Stimulated activated CD4-positive, alpha-beta T cell treated with anti-CD3 and anti-CD28 coated beads, TNF-alpha, amount 100 ng/mL, for 24 hours (primary cell): ENCODE measurements at regions not wholly inside any gene's neighbourhood (a gene's known extent, or its start where the extent isn't known, plus 50 kb on each side); places are given as distances from the start of the nearest gene placed in this dataset.

Experiments used
- DNase-seq, 3 experiments: peaks; one replicate each; pipeline ENCODE4 v3.0.0-alpha.2; 2020; ENCODE audit warnings: low read depth in 3 of 3

DNA sequence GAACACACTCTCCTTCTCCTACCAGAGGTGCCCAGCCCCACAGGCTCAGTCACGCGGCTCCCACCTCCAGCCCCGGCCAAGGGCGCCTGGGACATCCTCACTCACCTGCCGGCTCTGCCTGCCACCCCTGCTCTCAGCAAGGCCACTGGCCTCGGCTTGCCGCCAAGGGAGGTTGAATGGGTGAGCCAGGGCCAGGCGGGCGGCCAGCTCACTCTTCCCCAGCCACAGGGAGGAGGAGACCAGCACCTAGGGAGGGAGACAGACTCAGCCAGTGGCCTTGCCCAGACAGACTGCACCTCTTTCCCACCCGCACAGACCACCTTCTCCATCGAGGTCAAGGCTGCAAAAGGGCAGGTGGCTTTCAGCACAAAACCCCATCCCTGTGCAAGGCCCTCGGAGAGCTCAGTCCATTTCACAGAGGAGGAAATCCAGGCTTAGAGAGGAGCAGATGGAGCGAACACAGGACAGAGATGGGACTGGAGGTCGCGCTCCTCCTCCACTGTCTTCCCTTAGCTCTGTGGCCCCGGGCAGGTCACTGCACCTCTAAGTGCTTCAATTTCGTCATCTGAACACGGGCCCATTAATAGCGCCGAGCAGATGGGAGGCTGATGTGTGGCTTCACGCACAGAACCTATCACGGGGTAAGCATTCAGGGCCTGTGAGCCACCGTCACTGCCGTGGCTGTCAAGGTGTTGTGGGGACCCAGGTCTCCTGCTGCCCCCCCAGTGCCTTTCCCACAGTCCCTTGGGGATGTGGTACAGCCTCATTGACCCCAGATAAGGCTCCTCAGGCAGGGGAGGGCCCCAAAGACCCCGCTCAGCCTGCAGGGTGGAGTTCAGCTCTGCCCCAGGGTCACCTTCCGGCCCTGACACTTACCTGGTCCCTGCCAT, 56.1 kb downstream of the RMI2 start:
- DNase-seq: no peak

DNA sequence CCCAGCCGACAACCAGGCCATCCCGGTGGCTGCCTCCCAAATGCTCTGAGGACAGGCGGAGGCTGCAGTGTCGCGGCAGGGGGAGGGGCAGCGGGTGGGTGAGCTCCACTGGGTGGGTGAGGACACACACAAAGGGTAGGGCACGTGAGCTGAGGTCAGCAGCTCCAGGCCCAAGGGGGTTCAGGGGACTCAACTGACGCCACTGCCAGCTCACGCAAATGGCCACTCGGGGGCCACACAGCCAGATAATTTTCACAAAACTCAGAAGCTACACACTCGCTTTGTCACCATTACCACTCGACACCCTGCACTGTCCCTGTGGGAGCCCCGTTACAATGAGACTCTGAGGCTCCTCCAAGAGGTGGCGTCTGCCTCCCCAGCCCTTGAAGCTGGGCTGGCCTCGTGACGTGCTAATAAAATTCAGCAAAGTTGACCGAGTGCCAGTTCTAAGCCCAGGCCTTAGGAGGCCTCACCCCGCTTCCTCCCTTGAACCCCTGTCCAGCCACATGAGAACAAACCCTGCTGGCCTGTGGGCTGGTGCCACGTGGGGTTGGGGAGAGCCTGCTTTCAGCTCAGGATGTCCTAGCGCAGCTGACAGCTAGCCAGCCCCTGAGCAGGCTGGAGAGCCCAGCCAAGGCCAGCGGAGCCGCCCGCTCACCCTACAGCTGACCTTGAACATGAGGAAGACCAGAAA, 56.9 kb downstream of the RMI2 start:
- DNase-seq: no peak

DNA sequence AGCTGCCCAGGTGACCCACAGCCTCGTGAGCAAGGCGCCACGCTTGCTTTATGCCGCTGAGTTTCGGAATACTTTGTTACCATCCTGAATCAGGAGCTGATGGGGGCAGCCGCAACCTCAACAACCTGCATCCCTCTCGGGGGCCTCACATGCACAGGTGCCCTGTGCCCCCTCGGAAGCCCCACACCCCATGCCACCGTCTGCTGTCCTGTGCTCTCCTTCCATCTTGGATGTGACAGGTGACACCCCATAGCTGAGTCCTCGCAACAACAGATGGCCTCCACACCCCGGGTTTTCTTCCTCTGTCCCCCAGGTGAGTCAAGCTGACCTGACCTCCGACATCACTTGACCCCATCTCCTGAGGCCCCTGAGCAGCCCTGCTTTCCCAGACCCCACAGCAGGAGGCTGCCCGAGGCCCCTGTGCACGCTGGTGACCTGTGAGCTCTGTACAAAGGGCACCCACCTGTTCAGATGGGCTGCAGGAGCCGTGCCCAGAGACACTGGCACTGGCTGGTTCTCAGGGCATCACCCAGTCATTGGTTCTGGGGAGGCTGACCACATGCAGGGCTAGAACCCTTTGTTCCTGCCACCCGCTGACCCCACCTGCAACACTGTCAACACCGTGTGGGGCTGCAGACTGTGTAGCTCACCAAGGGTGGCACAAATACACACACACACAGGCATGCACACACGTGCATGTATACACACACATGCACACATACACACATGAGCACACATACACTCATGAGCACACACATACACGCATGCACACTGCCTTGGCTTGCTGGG, 57.7 kb downstream of the RMI2 start:
- no peak for DNase-seq

DNA sequence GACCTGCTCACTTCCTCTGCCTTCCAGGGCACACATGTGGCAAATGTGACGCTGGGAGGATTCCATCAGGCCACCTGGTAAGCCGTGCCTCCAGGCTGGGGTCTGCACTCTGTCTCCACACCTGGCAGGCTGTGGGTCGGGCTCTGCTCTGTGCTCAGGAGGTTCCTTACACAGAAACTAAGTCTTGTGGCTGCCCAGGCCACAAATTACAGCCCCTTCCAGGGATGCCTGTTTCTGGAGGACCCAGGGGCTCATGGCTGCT, 58.2 kb downstream of the RMI2 start:
- DNase-seq: no peak

DNA sequence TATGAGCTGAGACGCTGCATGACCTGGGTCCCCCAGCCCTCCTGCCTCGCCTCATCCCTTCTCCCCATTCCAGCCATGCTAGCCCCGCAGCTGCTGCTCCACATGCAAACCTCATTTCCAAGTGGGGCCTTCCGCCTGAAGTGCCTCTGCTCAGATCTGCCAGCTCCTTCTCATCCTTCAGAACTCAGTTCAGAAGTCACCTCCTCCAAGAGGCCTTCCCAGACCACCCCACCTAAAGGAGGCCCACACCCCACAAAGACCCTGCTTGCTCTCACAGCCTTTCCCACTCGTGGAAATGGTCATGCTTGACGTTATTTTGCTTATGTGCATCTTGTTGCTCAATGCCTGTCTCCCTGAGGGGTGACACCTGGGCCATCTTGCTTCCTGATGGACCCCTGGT, 58.7 kb downstream of the RMI2 start:
- no peak for DNase-seq

DNA sequence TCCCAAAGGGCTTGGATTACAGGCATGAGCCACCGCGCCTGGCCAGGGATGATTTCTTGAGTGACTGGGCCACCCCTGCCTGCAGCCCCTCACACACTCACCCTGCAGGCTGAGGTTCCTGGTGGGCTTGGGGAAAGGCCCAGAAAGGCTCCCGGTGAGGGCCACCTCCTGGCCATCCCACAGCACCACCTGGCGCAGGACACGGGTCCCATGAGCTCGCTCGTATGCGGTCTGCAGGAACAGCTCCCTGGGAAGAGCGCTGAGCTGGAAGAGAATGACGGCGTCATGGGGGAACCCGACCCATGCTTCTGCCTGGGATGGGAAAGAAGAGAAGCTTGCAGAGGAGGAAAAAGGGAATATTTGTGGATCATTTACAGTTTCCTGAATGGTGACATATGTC, 59.3 kb downstream of the RMI2 start:
- no peak for DNase-seq

DNA sequence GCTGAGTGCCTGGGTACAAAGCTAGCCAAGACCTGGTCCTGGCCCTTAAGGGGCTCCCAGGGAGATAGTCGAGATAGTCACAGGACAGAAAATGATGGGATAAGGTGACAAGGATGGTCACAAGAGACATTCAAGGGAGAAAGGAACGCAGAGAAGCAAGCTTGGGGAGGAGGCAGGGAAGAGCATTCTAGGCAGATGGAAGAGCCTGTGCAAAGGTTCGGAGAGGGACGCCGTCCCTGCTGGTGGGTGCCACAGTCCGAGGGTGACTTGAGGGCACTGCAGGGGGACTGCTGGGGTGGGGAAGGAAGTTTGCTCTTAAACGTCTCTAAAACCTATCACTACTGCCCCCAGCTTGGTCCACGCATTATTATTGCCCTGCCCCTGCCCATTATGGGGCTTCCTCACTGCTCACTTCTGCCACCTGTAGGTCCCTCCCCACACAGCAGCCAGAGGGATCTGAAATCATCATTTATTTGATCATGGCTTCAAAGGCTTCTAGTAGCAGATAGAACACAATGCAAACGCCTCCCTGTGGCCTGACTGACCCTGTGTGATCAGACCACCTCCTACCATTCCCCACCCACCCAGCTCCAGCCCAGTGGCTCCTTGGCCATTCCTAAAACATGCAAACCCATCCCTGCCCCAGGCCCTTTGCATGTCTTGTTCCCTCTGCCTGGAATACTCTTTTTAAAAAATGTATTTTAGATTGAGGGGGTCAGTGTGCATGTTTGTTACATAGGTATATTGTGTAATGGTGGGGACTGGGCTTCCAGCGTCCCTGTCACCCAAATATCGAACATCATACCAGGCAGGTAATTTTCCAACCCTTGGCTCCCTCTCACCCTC, 60.3 kb downstream of the RMI2 start:
- DNase-seq: peak; percentile 23 to 59 (median 24)

DNA sequence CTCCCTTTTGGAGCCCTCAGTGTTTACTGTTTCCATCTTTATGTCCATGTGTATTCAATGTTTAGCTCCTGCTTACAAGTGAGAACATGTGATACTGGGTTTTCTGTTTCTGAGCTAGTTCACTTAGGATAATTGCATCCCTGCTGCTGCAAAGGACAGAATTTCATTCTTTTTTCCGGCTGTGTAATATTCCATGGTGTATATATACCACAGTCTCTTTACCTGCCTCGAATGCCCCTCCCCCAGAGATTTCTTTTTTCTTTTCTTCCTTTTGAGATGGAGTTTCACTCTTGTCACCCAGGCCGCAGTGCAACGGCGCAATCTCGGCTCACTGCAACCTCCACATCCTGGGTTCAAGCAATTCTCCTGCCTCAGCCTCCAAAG, 60.9 kb downstream of the RMI2 start:
- no peak for DNase-seq

DNA sequence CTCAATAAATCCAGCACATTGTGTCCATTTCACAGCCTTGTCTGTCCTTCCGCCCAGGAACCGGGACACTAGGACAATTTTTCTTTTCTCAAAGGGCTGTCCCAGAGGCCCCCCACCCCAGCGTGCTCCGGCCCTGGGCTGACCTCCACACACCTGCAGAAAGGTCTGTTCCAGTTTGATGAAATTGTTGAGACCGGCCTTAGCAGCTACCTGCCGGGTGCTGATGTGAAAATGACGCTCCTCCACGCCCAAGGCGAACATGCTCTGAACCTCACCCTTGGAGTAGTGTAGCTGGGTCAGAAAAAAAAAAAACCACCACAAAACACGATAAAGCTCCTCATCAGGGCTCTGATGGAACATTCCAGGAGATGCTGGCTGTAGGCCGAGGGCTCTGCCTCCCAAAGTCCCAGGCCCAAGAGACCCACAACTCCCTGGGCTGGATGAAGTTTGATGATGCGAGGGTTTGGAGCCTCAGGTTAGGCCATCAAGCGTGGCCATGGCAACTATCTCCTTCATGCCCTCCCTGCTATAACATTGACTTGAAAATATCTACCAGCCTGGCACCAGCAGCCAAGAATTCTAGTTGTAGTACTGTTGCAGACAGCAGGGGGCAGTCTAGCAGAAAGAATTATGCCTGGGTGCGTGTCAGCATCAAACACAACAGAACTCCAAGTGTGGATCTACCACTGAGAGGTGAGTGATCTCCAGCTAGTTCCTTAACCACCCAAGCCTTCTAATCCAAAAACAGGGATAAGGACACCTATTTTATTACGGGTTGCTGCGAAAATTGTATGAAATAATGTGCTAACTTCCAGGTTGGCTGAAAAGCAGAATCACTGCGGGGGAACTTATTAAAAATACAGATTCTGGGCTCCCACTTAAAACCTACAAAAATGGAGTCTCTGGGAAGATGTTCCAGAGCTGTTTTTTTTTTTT, 62.1 kb downstream of the RMI2 start:
- peak; percentile 36 to 57 (median 47) for DNase-seq

DNA sequence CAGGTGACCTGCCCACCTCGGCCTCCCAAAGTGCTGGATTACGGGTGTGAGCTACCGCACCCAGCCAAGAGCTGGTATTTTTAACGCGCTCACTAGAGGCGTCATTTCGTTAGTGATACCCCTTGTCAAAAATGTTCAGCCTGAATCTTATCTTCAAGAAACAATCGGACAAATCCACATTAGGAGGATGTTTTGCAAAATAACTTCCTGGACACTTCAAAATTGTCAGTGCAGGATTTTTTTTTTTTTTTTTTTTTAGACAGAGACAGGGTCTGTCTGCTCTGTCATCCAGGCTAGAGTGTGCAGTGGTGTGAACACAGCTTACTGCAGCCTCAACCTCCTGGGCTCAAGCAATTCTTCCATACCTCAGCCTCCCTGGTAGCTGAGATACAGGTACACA, 63.0 kb downstream of the RMI2 start:
- no peak for DNase-seq

DNA sequence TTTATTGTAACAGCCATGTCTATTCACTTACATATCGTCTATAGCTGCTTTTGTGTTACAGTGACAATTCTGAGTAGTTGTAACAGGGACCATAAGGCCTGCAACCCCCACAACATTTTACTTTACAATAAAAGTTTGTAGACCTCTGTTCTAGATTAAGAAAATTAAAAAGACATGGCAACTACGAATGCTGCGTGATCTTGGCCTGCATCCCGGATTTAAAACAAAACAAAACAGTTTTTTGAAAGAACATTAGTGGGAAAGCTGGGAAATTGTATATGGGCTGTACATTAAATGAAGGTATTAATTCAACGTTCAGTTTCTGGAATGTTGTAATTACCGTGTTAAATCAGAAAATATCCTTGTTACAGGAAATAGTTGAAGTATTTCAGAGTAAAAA, 64.1 kb downstream of the RMI2 start:
- DNase-seq: no peak

DNA sequence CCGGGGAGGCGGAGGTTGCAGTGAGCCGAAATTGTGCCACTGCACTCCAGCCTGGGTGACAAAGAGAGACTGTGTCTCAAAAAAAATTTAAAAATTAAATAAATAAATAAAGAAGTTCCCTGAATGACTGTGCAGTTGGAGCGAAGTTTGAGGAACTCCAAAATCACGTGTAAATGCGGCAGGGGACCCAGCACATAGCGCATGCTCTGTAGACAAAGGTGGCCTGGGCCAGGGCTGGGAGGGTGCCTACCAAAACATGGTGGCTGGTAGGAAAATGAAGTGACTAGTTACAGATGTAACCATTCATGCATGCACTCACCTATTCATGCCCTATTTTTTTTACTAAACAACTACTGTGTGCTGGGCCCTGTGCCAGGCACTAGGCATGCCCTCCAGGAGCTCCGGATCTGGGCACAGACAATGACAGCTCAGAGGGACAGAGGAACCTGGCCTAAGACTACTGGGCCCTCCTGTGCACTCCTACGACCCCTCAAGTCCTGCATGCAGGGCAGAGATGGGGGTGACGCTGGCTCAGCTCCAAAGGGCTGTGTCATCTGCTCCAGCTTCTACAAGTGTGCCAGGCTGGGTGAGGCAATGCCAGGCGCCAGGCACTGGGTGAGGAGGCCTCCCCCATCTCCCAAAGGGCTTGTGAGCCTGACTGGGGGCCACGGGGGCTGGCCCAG, 65.3 kb downstream of the RMI2 start:
- no peak for DNase-seq

DNA sequence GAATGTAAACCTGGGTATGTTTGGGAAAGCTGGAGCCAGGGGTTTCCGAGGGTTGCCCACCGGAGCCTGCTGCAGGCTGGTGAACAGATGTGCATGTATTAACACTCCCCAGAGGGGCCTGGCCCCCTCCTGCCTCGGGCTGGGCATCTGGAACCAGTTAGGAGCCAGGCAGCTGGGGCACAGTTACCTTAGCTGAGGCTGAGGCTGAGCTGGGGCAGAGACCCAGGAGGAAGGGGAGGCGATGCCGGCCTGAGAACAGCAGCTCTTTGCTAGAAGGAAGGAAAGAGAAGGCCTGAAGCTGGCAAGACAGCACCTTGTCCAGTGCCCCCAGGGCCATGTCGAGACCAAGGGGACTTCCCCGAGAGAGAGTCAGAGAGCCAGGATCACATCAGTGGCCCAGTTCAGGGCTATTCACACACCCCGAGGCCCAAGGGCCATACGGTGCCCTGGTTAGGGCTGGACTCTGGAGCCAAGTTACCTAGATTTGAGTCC, 65.8 kb downstream of the RMI2 start:
- DNase-seq: no peak

DNA sequence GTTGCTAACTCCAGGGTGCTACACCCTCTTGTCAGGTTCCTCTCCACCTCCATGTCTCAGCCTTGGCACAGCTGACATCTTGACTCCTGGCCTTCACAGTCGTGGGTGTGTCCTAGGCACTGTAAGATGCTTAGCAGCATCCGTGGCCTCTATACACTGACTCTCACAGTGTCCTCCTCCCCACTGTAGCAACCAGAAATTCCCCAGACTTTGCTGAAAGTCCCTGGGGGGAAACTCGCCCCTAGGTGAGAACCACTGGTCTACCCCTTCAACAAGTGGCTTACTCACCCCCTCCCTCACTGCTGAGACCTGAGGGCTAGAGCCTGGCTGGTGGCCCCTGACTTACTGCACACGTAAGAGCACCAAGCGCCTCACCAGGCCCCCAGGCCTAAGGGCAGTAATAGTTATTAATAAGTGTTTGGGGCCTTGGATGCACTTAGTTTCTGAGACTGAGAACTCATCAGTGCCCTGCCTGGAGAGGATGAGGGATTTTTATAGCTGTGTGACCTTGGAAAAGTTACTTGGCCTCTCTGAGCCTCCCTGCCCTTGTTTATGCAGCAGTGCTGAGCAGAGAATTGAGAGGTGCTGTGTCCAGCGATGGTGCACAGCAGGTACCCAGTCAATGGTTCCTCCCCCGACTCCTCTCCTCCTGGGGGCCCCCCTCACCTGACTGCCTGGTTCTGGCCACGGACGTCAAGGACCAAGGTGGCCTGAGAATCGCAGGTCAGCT, 67.1 kb downstream of the RMI2 start:
- DNase-seq: no peak

DNA sequence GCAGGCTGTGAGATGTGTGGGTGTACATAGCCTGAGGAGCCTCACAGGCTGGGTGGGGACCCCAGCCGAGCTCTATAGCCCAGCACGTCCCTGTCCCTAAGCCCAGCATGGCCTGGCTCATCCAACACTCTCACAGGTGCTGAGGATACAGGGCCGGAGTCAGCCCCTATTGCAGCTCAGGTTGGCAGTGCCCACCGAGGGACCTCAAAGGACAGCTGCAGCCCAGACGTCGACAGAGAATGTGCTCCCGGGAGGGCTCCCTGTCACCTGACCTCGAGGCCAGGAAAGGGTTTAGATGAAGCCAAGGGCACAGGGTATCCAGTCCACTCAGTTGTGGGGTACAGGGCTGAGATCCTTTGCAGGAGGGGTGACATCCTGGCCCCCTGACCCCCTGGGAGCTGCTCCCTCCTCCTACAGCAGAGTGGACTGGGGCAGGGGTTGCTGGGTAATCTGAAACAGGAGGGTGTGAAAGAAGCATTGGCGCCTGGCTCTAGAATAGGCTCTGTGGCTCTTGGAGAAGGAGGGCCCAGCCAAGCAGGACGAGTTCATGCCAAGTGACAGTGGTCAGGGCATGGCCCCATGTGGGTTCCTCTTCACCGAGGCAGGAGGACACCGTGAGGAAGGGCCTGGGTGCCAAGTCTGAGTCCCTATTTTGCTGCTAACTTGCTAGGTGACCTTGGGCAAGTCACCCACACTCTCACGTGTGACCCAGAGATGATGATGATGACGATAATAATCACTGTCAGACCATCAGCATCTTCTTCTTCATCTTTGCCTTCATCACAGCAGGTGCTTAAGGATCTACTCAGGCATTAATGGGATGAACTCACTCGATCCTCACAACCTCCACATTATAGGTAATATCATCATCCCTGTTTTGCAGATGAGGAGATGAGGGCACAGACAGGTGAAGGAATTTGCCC, 68.0 kb downstream of the RMI2 start:
- DNase-seq: no peak

DNA sequence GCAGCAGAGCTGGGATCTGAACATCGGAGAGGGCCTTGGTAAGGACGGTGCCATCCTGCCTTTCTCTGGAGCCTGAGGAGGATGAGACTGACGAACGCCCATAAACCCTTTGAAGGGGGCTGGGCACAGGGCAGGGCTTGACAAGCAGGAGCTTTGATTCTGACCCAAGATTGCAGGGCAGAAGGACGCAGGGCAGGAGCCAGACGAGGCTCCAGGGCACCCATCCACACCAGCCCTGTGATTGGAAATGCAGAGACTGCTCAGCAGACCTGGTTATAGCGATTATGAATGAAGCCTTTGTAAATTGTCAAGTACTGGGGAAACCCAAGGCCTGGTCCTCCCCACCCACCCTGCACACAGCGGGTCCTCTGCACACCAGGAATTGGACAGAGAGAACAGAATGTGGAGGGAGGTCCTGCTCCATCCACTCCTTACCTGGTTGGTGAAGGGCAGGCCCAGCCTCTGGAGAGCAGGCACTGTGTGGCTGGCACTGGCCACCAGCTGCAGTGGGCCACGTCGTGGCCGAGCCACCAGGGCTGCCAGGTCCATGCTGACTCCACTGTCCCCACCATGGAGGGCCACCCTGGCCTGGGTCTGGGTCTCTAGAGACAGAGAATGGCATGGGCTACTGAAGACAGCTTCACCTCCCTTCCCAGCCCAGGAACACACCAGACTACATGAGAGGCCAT, 68.8 kb downstream of the RMI2 start:
- no peak for DNase-seq
